GM18858 (cell line): ENCODE measurements at regions not wholly inside any gene's neighbourhood (a gene's known extent, or its start where the extent isn't known, plus 50 kb on each side); places are given as distances from the start of the nearest gene placed in this dataset.
"Not testable (repeated sequence)": the region's sequence is repeated elsewhere in the genome, so short reads cannot be mapped to it uniquely, and the experiment has no call there.

Experiments
- ATAC-seq: cut with Tn5 transposase; IDR thresholded peaks from one replicate; pipeline ENCODE4 v1.9.1; 2021; ENCODE audit not compliant: unreplicated experiment

GRCh38 chr3:78285032-78285728 lies 1245.3 kb downstream of the ROBO2 start:
- ATAC-seq: no peak

DNA sequence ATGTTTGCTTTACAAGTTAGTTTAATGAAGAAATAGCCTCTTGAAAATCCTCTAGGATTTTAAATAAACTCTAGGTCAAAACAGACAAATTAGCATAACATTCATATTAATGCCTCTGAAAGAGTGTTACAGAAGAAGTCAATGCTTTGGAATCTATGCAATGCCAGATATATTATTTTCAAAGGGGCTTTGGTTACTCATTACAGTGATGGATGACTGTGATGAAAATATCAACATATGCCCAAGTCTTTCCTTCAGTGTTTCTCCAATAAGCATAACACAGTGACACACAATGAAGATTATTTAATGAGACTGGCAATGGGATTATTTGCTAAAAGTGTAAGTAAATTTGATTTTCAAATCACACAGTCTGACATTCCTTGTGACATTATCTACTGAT lies 1247.2 kb downstream of the ROBO2 start:
- no peak for ATAC-seq

GRCh38 chr3:78293284-78293683 lies 1253.4 kb downstream of the ROBO2 start:
- ATAC-seq: no peak

- no peak for ATAC-seq
Observed at GRCh38 chr3:78304115-78304514, 1264.2 kb downstream of the ROBO2 start.

DNA sequence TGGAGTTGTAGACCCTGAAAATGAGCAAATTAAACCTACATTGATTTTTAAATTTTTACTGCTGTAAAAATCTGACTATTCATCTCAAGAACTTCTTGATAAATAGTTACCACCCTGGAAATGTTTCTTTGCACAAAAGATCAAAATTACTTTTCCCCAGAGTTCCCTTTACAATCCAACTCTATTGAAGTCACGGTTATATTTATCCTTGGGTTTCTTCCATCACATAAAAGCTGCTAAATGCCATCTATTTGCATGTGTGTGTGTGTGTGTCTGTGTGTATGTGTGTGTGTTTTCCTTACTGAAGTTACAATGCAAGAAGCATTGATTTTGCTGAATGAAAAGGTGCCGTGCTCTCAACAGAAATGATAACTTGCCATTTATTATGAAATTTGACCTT lies 1273.0 kb downstream of the ROBO2 start:
- no peak for ATAC-seq

DNA sequence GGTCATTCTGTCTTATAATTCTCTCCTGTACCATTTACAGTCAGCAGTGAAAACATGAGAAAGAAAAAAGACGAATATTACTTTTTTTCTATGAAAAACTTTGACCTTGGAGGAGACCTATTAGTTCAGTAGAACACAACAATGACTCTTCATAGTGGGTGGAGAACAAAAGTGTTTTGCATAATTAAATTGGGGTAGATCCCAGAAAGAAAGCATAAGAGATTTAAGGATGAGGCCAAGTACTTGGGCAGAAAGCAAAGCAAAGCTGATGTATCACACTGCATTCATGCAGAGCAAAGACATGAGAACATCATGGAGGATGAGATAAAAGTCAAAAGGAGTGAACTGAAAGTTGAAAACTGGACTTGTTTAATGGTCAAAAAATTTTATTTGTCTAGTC lies 1273.4 kb downstream of the ROBO2 start:
- ATAC-seq: no peak

GRCh38 chr3:78314327-78314726 lies 1274.4 kb downstream of the ROBO2 start:
- no peak for ATAC-seq

DNA sequence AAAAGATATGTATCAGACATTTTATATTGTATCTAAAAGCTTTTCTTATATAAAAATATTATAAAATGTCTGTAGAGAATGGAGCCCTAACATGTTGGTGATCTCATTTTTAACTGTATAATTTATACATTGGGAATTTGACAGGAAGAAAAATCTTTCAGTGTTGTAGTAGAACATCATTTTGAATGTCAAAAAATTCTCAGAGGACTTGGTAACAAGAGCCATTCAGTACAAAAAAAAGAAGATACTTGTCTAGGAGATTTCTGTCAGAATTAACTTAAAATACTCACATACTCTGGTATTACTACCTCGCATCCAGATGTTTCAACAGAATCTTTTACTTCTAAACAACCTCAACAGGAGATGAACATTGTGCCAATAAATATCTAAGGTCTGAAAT lies 1277.9 kb downstream of the ROBO2 start:
- ATAC-seq: no peak

- ATAC-seq: peak; percentile 89
Observed at GRCh38 chr3:78322780-78323179, 1282.9 kb downstream of the ROBO2 start.

DNA sequence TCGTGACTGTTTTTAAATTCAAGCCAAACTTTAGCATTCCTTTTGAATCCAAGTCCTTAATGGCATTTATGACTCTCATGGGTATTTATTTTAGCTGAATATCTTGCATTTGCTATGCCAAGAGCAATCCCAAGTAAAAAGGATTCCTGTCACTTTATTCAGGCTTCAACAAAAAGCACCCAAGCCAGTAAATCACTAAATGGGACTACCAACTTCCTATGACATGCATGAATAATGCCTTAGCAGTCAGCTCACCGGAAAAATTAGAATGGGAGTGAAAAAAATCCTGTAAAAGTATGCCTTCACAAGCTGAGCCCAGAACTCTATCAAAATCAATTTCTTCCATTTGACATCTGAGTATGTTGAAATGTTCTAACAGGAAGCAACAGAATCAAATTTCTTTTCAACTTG lies 1297.9 kb downstream of the ROBO2 start:
- no peak for ATAC-seq

DNA sequence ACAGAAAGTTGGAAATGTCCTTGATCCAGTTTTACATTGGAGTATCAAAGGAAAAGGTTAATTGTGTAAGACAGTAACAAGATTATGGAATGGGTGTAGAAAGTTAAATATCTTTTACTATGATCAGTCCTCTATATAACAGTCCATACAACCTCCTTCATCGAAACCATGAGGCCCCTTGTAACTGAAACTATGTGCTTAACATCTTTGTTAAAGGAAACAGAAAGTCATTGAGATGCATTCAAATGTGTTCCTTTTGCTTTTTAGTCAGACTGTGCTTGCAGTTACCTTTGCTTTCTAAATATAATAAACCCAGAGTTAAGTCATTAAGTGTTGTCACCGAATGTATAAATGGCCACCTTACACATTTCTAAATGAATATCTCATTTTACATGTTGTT lies 1298.5 kb downstream of the ROBO2 start:
- peak; percentile 92 for ATAC-seq

- no peak for ATAC-seq
Observed at GRCh38 chr3:78343221-78343620, 1303.3 kb downstream of the ROBO2 start.

GRCh38 chr3:78344267-78344666 lies 1304.4 kb downstream of the ROBO2 start:
- ATAC-seq: not testable (repeated sequence)

DNA sequence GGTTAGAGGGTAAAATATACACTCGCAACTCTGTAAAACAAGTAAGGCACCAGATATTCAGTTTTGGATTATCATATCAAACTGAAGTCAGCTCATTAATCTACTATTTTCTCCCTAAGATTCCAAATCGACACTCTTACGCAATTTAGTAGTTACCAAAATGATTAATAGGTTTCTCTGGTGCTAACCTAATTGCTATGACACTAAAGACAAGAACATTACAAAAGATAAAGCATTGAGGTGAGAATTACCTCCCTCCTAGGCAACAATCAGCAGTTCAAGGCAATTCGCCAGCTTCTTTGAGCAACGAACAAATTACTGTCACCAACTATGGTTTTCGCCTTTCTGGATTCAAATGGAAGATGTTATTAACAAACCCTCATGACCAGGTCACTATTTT lies 1305.0 kb downstream of the ROBO2 start:
- ATAC-seq: no peak

GRCh38 chr3:78347176-78347575 lies 1307.3 kb downstream of the ROBO2 start:
- no peak for ATAC-seq

- no peak for ATAC-seq
Observed at GRCh38 chr3:78348664-78349063, 1308.8 kb downstream of the ROBO2 start.

- no peak for ATAC-seq
Observed at GRCh38 chr3:78349571-78349970, 1309.7 kb downstream of the ROBO2 start.

- no peak for ATAC-seq
Observed at GRCh38 chr3:78351334-78351733, 1311.4 kb downstream of the ROBO2 start.

GRCh38 chr3:78353231-78353630 lies 1313.3 kb downstream of the ROBO2 start:
- no peak for ATAC-seq

GRCh38 chr3:78360849-78361248 lies 1321.0 kb downstream of the ROBO2 start:
- no peak for ATAC-seq

DNA sequence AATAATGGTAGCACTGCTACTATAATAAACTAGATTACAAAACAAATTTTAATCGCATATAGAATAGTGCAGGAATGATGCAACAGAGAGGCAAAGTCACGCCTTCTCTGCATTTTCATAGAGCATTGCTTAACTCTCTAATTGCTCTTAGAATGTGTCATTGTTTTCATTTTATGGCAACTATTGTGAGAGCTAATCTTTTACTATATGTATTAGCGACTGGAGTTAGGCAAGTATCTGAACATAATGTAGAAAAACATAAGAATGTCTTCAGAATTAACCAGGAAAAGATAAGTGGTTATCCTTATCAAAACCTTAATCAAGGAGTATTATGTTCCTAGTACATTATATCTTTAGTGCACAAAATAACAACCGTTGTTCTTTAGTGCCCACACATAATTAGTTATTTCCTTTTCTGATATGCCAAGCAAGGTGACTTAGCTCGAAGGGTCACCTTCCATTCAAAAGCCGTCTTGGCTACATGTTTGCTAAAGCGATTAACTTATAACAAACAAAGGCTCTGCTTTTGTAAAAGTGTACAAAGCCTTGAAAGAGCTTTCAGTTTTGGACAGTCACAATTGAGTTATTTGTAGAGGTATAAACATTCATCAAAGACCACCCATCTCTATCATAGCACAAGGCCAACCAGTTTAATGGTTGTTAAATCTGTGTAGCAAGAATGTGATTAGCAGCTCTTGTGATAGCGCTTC lies 1328.9 kb downstream of the ROBO2 start:
- no peak for ATAC-seq

- no peak for ATAC-seq
Observed at GRCh38 chr3:78390221-78390620, 1350.3 kb downstream of the ROBO2 start.

- ATAC-seq: no peak
Observed at GRCh38 chr3:78398401-78398800, 1358.5 kb downstream of the ROBO2 start.
